HepG2 (cell line): ENCODE measurements at regions not wholly inside any gene's neighbourhood (a gene's known extent, or its start where the extent isn't known, plus 50 kb on each side); places are given as distances from the start of the nearest gene placed in this dataset.

Experiments used
- ATAC-seq: fragments of 200-7000 bp; cut with Tn5 transposase; 3 replicates; pipeline ENCODE4 v1.9.1; 2020; ENCODE audit warnings: mild to moderate bottlenecking, moderate library complexity
- BruUV-seq: library from RNA; stranded (reverse); fragments of 400-500 nt; replicated peaks from 2 replicates; lab custom pipeline; 2021; lab: Mats Ljungman, UMichigan
- CTCF ChIA-PET: fragments of 300-600 bp; formaldehyde crosslinking; extraction: SDS; loops from one replicate; lab custom pipeline; 2021; ENCODE audit warnings: low total read pairs, inconsistent platforms, low intra/inter-chr PET ratio; lab: Yijun Ruan, JAX
- POLR2A ChIA-PET: fragments of 350-600 bp; sonication (Branson Sonifier 250); formaldehyde crosslinking; loops from one replicate; lab custom pipeline; 2020; ENCODE audit warnings: antibody characterized with exemption, inconsistent platforms; lab: Yijun Ruan, JAX
- DNase-seq: peaks from one replicate; pipeline ENCODE4 v3.0.0-alpha.2; 2015; ENCODE audit warnings: low spot score
- FAIRE-seq: peaks from 3 replicates; lab custom pipeline; 2011; peaks lifted over from hg19 to GRCh38; lab: Jason Lieb, UNC
- H2AFZ ChIP-seq: one replicate; pipeline ENCODE4 v1.6.1; 2011; ENCODE audit warnings: low read length, inconsistent platforms
- H3K27ac ChIP-seq: fragments of 300-600 bp; 3 replicates; pipeline ENCODE4 v1.8.0; 2011; ENCODE audit warnings: mixed run types, mild to moderate bottlenecking, mixed read lengths, low read length, inconsistent platforms; ENCODE audit not compliant: insufficient read depth; ENCODE audit errors: extremely low read length
- H3K27me3 ChIP-seq, 2 experiments: fragments of 200-600 bp in 1 of 2; 2 replicates in 1 of 2; 3 replicates in 1 of 2; pipeline versions ENCODE4 v1.6.0 to v1.8.0; 2011; ENCODE audit warnings: low read length in 2 of 2, mild to moderate bottlenecking in 2 of 2, moderate library complexity in 2 of 2, inconsistent platforms in 1 of 2; ENCODE audit not compliant: insufficient read depth in 2 of 2, control insufficient read depth in 1 of 2
- H3K36me3 ChIP-seq, 2 experiments: fragments of 200-600 bp in 1 of 2; replicated peaks in 1 of 2; 2 replicates in 1 of 2; 3 replicates in 1 of 2; pipeline versions ENCODE4 v1.5.1 to v1.8.0; 2011; ENCODE audit warnings: low read length in 2 of 2, inconsistent platforms in 1 of 2; ENCODE audit not compliant: insufficient read depth in 2 of 2, control insufficient read depth in 1 of 2
- H3K4me1 ChIP-seq: 2 replicates; pipeline ENCODE4 v1.5.1; 2012; ENCODE audit warnings: low read length, inconsistent platforms; ENCODE audit not compliant: insufficient read depth
- H3K4me2 ChIP-seq: 2 replicates; pipeline ENCODE4 v1.6.0; 2011; ENCODE audit warnings: low read depth, low read length, inconsistent platforms
- H3K4me3 ChIP-seq, 3 experiments: fragments of 200-600 bp in 1 of 3; sonication (generic), shearing (Covaris generic) in 1 of 3; replicated peaks in 1 of 3; 2 replicates each; pipeline ENCODE4 v1.5.1; 2011 to 2016; ENCODE audit warnings: low read length in 3 of 3, inconsistent platforms in 2 of 3, low read depth in 2 of 3, mild to moderate bottlenecking in 2 of 3, control low read depth in 1 of 3, mixed read lengths in 1 of 3; ENCODE audit not compliant: insufficient read depth in 1 of 3
- H3K79me2 ChIP-seq: one replicate; pipeline ENCODE4 v1.6.1; 2011; ENCODE audit warnings: low read length, inconsistent platforms; ENCODE audit not compliant: insufficient read depth
- H3K9ac ChIP-seq: 2 replicates; pipeline ENCODE4 v1.6.0; 2011; ENCODE audit warnings: mild to moderate bottlenecking, low read depth, low read length, inconsistent platforms; ENCODE audit not compliant: insufficient read depth
- H3K9me3 ChIP-seq: 2 replicates; pipeline ENCODE4 v1.5.1; 2012; ENCODE audit warnings: mild to moderate bottlenecking, low read length
- H4K20me1 ChIP-seq: 2 replicates; pipeline ENCODE4 v1.6.0; 2011; ENCODE audit warnings: inconsistent platforms, mild to moderate bottlenecking, low read length, moderate library complexity; ENCODE audit not compliant: insufficient read depth
- ARNT ChIP-seq: fragments of 450-650 bp; IDR thresholded peaks from 2 replicates; pipeline ENCODE4 v1.6.1; 2017
- BHLHE40 ChIP-seq: IDR thresholded peaks from 2 replicates; pipeline ENCODE4 v1.6.1; 2011; ENCODE audit warnings: low read length, improper control_type of control experiment
- FOXA1 ChIP-seq, 2 experiments: fragments of 450-650 bp in 1 of 2; sonication (generic) in 1 of 2; formaldehyde crosslinking in 1 of 2; IDR thresholded peaks; 2 replicates each; pipeline versions ENCODE4 v1.4.0 to v1.6.1; 2016 to 2020; ENCODE audit warnings: missing genetic modification reagents in 1 of 2
- PHF5A ChIP-seq: IDR thresholded peaks from one replicate; pipeline ENCODE4 v1.6.1; 2018; ENCODE audit warnings: low read depth, missing genetic modification reagents; ENCODE audit not compliant: unreplicated experiment
- SSRP1 ChIP-seq: IDR thresholded peaks from 2 replicates; pipeline ENCODE4 v1.6.1; 2016; ENCODE audit warnings: control low read depth
- TAF1 ChIP-seq: sonication (generic); formaldehyde crosslinking; IDR thresholded peaks from 2 replicates; pipeline ENCODE4 v1.4.0; 2020; ENCODE audit warnings: missing genetic modification reagents
- XBP1 ChIP-seq: sonication (generic); formaldehyde crosslinking; IDR thresholded peaks from 2 replicates; pipeline ENCODE4 v1.5.0; 2020; ENCODE audit warnings: missing genetic modification reagents
- ZBTB21 ChIP-seq: sonication (generic); formaldehyde crosslinking; IDR thresholded peaks from 2 replicates; pipeline ENCODE4 v1.4.0; 2020; ENCODE audit warnings: missing genetic modification reagents
- ZFYVE20 ChIP-seq: sonication (generic); formaldehyde crosslinking; IDR thresholded peaks from 2 replicates; pipeline ENCODE4 v1.8.0; 2023; ENCODE audit warnings: low read depth, mild to moderate bottlenecking, moderate library complexity, missing genetic modification reagents, borderline replicate concordance
- ZKSCAN1 ChIP-seq: fragments of 150-350 bp; IDR thresholded peaks from 2 replicates; pipeline ENCODE4 v1.6.1; 2014; ENCODE audit warnings: low read length
- ZNF30 ChIP-seq: sonication (generic); formaldehyde crosslinking; IDR thresholded peaks from 2 replicates; pipeline ENCODE4 v1.5.0; 2020; ENCODE audit warnings: mild to moderate bottlenecking, missing genetic modification reagents
- ZNF317 ChIP-seq: sonication (generic); formaldehyde crosslinking; IDR thresholded peaks from 2 replicates; pipeline ENCODE4 v1.5.0; 2020; ENCODE audit warnings: mild to moderate bottlenecking, missing genetic modification reagents
- WGBS: methylation state at CpG from one replicate; pipeline ENCODE4 v1.1.6; 2017; ENCODE audit warnings: low lambda C conversion rate; 5-methylcytosine and 5-hydroxymethylcytosine counted together
- in situ Hi-C: cut with HindIII; loops from 2 replicates; pipeline ENCODE4 v1.10.0; 2017; ENCODE audit warnings: low pct_unique_long_range_greater_than_20kb; ENCODE audit not compliant: extremely low pct_ligation_motif_present
- intact Hi-C: fragments of 100-400 bp; cut with micrococcal nuclease; formaldehyde crosslinking; loops from one replicate; pipeline ENCODE4 v1.10.0; 2022; ENCODE audit not compliant: unreplicated experiment
- TF ChIP-seq, protein P1 (sequence below): sonication (generic); formaldehyde crosslinking; IDR thresholded peaks from 2 replicates; pipeline ENCODE4 v1.8.0; 2022; ENCODE audit warnings: missing genetic modification reagents, low read depth, mild to moderate bottlenecking, borderline replicate concordance
- TF ChIP-seq, protein P2 (sequence below): sonication (generic); formaldehyde crosslinking; IDR thresholded peaks from 2 replicates; pipeline ENCODE4 v1.5.0; 2020; ENCODE audit warnings: mild to moderate bottlenecking, missing genetic modification reagents
- TF ChIP-seq, protein P3 (sequence below): sonication (generic); formaldehyde crosslinking; IDR thresholded peaks from 2 replicates; pipeline ENCODE4 v1.5.1; 2020; ENCODE audit warnings: mild to moderate bottlenecking, missing genetic modification reagents, moderate library complexity
- TF ChIP-seq, protein P4 (sequence below): IDR thresholded peaks from 2 replicates; pipeline ENCODE4 v1.6.1; 2016; ENCODE audit warnings: control low read depth

DNA sequence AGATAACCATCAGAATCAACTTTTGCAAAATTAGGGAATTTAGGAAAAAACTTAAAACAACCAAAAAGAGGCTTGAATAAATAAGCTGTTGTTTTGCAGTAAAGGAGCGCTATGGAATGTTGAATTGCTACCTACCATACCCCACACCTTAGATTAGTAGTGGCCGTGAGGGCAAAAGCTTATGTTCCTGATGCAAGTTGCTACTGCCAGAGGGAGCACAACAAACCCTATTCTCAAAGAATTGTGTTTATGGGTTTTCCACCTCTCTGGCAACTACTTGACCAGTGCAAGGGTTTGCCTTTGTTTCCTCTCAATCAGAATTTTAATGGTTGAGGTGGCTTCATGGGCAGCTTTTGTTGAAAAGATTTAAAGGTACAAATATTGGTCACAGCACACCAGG lies 268.1 kb downstream of the LAS1L start (continued):
- TF ChIP-seq, protein P1, sequence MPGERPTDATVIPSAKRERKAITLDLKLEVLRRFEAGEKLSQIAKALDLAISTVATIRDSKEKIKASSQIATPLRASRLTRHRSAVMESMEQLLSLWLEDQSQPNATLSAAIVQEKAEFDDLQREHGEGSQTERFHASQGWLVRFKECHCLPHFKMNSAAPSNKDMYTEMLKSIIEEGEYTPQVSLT (CRISPR knock-in tag), result no peak
- TF ChIP-seq, all 625 proteins: peak for 0

DNA sequence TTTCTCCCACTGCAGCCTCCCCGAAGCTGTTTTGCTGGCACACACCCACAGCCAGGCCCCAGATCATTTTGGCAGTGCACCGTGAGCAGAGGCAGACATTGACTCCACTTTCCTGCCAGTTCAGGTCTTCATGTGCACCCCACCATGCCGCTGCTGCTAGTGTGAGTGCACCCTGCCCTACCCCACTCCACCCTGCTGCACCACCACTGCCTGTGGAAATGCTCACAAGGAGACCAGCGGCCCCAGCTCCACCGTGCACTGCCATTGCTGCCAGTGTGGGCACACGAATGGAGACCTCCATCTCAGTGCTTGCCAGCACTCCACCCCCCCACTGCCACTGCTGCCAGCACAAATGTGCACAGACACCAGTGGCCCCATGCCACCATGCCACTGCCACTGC lies 277.6 kb upstream of the ZC4H2 start:
- 80% methylated on average over 1 of the region's 6 CpGs for WGBS
- H2AFZ ChIP-seq, result no peak overlapping the region
- intact Hi-C loops, result no loop called here
- no peak for TF ChIP-seq ZKSCAN1
- TF ChIP-seq ZFYVE20, result no peak
- TF ChIP-seq, protein P2, sequence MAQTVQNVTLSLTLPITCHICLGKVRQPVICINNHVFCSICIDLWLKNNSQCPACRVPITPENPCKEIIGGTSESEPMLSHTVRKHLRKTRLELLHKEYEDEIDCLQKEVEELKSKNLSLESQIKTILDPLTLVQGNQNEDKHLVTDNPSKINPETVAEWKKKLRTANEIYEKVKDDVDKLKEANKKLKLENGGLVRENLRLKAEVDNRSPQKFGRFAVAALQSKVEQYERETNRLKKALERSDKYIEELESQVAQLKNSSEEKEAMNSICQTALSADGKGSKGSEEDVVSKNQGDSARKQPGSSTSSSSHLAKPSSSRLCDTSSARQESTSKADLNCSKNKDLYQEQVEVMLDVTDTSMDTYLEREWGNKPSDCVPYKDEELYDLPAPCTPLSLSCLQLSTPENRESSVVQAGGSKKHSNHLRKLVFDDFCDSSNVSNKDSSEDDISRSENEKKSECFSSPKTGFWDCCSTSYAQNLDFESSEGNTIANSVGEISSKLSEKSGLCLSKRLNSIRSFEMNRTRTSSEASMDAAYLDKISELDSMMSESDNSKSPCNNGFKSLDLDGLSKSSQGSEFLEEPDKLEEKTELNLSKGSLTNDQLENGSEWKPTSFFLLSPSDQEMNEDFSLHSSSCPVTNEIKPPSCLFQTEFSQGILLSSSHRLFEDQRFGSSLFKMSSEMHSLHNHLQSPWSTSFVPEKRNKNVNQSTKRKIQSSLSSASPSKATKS (CRISPR knock-in tag), result no peak
- no peak for TF ChIP-seq ZBTB21 (CRISPR knock-in tag)
- TF ChIP-seq PHF5A, result no peak
- TF ChIP-seq XBP1 (CRISPR knock-in tag), result no peak
- TF ChIP-seq, protein P3, sequence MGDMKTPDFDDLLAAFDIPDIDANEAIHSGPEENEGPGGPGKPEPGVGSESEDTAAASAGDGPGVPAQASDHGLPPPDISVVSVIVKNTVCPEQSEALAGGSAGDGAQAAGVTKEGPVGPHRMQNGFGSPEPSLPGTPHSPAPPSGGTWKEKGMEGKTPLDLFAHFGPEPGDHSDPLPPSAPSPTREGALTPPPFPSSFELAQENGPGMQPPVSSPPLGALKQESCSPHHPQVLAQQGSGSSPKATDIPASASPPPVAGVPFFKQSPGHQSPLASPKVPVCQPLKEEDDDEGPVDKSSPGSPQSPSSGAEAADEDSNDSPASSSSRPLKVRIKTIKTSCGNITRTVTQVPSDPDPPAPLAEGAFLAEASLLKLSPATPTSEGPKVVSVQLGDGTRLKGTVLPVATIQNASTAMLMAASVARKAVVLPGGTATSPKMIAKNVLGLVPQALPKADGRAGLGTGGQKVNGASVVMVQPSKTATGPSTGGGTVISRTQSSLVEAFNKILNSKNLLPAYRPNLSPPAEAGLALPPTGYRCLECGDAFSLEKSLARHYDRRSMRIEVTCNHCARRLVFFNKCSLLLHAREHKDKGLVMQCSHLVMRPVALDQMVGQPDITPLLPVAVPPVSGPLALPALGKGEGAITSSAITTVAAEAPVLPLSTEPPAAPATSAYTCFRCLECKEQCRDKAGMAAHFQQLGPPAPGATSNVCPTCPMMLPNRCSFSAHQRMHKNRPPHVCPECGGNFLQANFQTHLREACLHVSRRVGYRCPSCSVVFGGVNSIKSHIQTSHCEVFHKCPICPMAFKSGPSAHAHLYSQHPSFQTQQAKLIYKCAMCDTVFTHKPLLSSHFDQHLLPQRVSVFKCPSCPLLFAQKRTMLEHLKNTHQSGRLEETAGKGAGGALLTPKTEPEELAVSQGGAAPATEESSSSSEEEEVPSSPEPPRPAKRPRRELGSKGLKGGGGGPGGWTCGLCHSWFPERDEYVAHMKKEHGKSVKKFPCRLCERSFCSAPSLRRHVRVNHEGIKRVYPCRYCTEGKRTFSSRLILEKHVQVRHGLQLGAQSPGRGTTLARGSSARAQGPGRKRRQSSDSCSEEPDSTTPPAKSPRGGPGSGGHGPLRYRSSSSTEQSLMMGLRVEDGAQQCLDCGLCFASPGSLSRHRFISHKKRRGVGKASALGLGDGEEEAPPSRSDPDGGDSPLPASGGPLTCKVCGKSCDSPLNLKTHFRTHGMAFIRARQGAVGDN (CRISPR knock-in tag), result no peak
- TF ChIP-seq ZNF30 (CRISPR knock-in tag), result no peak
- TF ChIP-seq TAF1 (CRISPR knock-in tag), result no peak
- TF ChIP-seq ARNT, result no peak
- TF ChIP-seq SSRP1 (CRISPR knock-in tag), result no peak
- no peak for TF ChIP-seq BHLHE40
- TF ChIP-seq, protein P4, sequence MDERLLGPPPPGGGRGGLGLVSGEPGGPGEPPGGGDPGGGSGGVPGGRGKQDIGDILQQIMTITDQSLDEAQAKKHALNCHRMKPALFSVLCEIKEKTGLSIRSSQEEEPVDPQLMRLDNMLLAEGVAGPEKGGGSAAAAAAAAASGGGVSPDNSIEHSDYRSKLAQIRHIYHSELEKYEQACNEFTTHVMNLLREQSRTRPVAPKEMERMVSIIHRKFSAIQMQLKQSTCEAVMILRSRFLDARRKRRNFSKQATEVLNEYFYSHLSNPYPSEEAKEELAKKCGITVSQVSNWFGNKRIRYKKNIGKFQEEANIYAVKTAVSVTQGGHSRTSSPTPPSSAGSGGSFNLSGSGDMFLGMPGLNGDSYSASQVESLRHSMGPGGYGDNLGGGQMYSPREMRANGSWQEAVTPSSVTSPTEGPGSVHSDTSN (CRISPR knock-in tag), result no peak
- TF ChIP-seq FOXA1 (IDR thresholded peaks at IDR 0.05), result no peak
- no peak for TF ChIP-seq FOXA1 (CRISPR knock-in tag; IDR thresholded peaks at IDR 0.05)
- TF ChIP-seq ZNF317, result no peak

More for the DNA sequence above, 277.6 kb upstream of the ZC4H2 start:
- ChIA-PET CTCF (no interaction called here), POLR2A (no interaction called here)
- ATAC-seq (no peak), FAIRE-seq (no peak), DNase-seq (no peak)
- in situ Hi-C loops, result no loop called here
- Histone ChIP-seq H3K36me3 (no peaks in the 10 kb centered on the region), H3K79me2 (no peaks in the 10 kb centered on the region), H3K27me3 (no peaks in the 10 kb centered on the region), H3K4me1 (no peaks in the 10 kb centered on the region), H3K9me3 (no peaks in the 10 kb centered on the region), H4K20me1 (no peaks in the 10 kb centered on the region), H3K9ac (no peak overlapping the region), H3K4me2 (no peak overlapping the region), H3K27ac (no peak overlapping the region), H3K4me3 (no peak overlapping the region)
- no TSS peak for BruUV-seq
